ENCODE measurements at regions not wholly inside any gene's neighbourhood (a gene's known extent, or its start where the extent isn't known, plus 50 kb on each side); places are given as distances from the start of the nearest gene placed in this dataset.
A peak's percentile ranks its signal among the peaks of the same experiment; 100 is the strongest.
"Not testable (repeated sequence)": the region's sequence is repeated elsewhere in the genome, so short reads cannot be mapped to it uniquely, and the experiment has no call there.

- intact Hi-C loops (cut with DNase I), result no loop called here
- peak; percentile 6 for ATAC-seq (ENCODE audit: poor library complexity)
- DNase-seq, result peak; percentile 45
Observed at GRCh38 chr2:62415019-62415431, 91.0 kb downstream of the TMEM17 start.

GRCh38 chr2:62413116-62413663 is 92.8 kb downstream of the TMEM17 start:
- intact Hi-C loops (cut with DNase I), result loop anchor here (2.0 to 5.0 kb wide), 3 partner anchors 216 to 496 kb away; partner anchors contain the start of gene B3GNT2
- DNase-seq (no peak), ATAC-seq (ENCODE audit: poor library complexity) (no peak)

GRCh38 chr2:62412347-62412742 is 93.7 kb downstream of the TMEM17 start:
- ATAC-seq (ENCODE audit: poor library complexity) (no peak), DNase-seq (no peak)
- intact Hi-C loops (cut with DNase I), result loop anchor here (2.0 to 5.0 kb wide), 3 partner anchors 215 to 495 kb away; partner anchors contain the start of gene B3GNT2

GRCh38 chr2:62410926-62411456 is 95.0 kb downstream of the TMEM17 start:
- DNase-seq, result no peak
- intact Hi-C loops (cut with DNase I), result loop anchor here (5.0 kb wide), 2 partner anchors 214 to 494 kb away; partner anchors contain the start of gene B3GNT2
- ATAC-seq (ENCODE audit: poor library complexity), result peak; percentile 4

GRCh38 chr2:62410015-62410453 is 96.0 kb downstream of the TMEM17 start:
- DNase-seq, result no peak
- intact Hi-C loops (cut with DNase I), result loop anchor here (5.0 kb wide), 2 partner anchors 213 to 493 kb away; partner anchors contain the start of gene B3GNT2
- peak; percentile 19 for ATAC-seq (ENCODE audit: poor library complexity)

- ATAC-seq (ENCODE audit: poor library complexity) (no peak), DNase-seq (no peak)
- intact Hi-C loops (cut with DNase I), result loop anchor here (10.0 kb wide), 1 partner anchor 125 kb away; no protein-coding TSS in a partner anchor
Observed at GRCh38 chr2:62409442-62409841, 96.6 kb downstream of the TMEM17 start.

GRCh38 chr2:62408241-62408677 is 97.7 kb downstream of the TMEM17 start:
- peak; percentile 52 for DNase-seq
- ATAC-seq (ENCODE audit: poor library complexity), result peak; percentile 34
- intact Hi-C loops (cut with DNase I), result loop anchor here (10.0 kb wide), 1 partner anchor 123 kb away; no protein-coding TSS in a partner anchor

GRCh38 chr2:62407838-62408237 is 98.2 kb downstream of the TMEM17 start:
- ATAC-seq (ENCODE audit: poor library complexity) (no peak), DNase-seq (no peak)
- intact Hi-C loops (cut with DNase I), result loop anchor here (10.0 kb wide), 1 partner anchor 123 kb away; no protein-coding TSS in a partner anchor

- ATAC-seq (ENCODE audit: poor library complexity) (no peak), DNase-seq (no peak)
- intact Hi-C loops (cut with DNase I), result loop anchor here (10.0 kb wide), 1 partner anchor 123 kb away; no protein-coding TSS in a partner anchor
Observed at GRCh38 chr2:62407401-62407800, 98.6 kb downstream of the TMEM17 start.

GRCh38 chr2:62406573-62407043 is 99.4 kb downstream of the TMEM17 start:
- intact Hi-C loops (cut with DNase I), result loop anchor here (10.0 kb wide), 1 partner anchor 122 kb away; no protein-coding TSS in a partner anchor
- DNase-seq (no peak), ATAC-seq (ENCODE audit: poor library complexity) (no peak)

- DNase-seq (no peak), ATAC-seq (ENCODE audit: poor library complexity) (no peak)
- intact Hi-C loops (cut with DNase I), result loop anchor here (10.0 kb wide), 1 partner anchor 120 kb away; no protein-coding TSS in a partner anchor
Observed at GRCh38 chr2:62404913-62405312, 101.1 kb downstream of the TMEM17 start.

- DNase-seq (no peak), ATAC-seq (ENCODE audit: poor library complexity) (no peak)
- intact Hi-C loops (cut with DNase I), result loop anchor here (10.0 kb wide), 1 partner anchor 117 kb away; no protein-coding TSS in a partner anchor
Observed at GRCh38 chr2:62402156-62402555, 103.8 kb downstream of the TMEM17 start.

GRCh38 chr2:62398356-62398755 is 107.6 kb downstream of the TMEM17 start:
- DNase-seq (no peak), ATAC-seq (ENCODE audit: poor library complexity) (no peak)
- intact Hi-C loops (cut with DNase I), result no loop called here

- ATAC-seq (ENCODE audit: poor library complexity) (no peak), DNase-seq (no peak)
- intact Hi-C loops (cut with DNase I), result no loop called here
Observed at GRCh38 chr2:62396880-62397279, 109.1 kb downstream of the TMEM17 start.

GRCh38 chr2:62393293-62393692 is 112.7 kb downstream of the TMEM17 start:
- ATAC-seq (ENCODE audit: poor library complexity), result no peak
- no peak for DNase-seq
- intact Hi-C loops (cut with DNase I), result no loop called here

- intact Hi-C loops (cut with DNase I), result no loop called here
- ATAC-seq (ENCODE audit: poor library complexity), result no peak
Observed at GRCh38 chr2:62391696-62392095, 114.3 kb downstream of the TMEM17 start.

GRCh38 chr2:62386378-62386777 is 119.6 kb downstream of the TMEM17 start:
- ATAC-seq (ENCODE audit: poor library complexity); DNase-seq; intact Hi-C loops (cut with DNase I): not testable (repeated sequence)

More at GRCh38 chr2:62391696-62392095, 114.3 kb downstream of the TMEM17 start:
- DNase-seq, result no peak

- no peak for ATAC-seq (ENCODE audit: poor library complexity)
- no peak for DNase-seq
- intact Hi-C loops (cut with DNase I), result no loop called here
Observed at GRCh38 chr2:62383846-62384245, 122.1 kb downstream of the TMEM17 start.

GRCh38 chr2:62382757-62383156 is 123.2 kb downstream of the TMEM17 start:
- no peak for DNase-seq
- intact Hi-C loops (cut with DNase I), result no loop called here
- ATAC-seq (ENCODE audit: poor library complexity), result no peak

- intact Hi-C loops (cut with DNase I), result no loop called here
- DNase-seq (no peak), ATAC-seq (ENCODE audit: poor library complexity) (no peak)
Observed at GRCh38 chr2:62382122-62382521, 123.9 kb downstream of the TMEM17 start.
